ENCODE measurements at regions not wholly inside any gene's neighbourhood (a gene's known extent, or its start where the extent isn't known, plus 50 kb on each side); places are given as distances from the start of the nearest gene placed in this dataset.

DNA sequence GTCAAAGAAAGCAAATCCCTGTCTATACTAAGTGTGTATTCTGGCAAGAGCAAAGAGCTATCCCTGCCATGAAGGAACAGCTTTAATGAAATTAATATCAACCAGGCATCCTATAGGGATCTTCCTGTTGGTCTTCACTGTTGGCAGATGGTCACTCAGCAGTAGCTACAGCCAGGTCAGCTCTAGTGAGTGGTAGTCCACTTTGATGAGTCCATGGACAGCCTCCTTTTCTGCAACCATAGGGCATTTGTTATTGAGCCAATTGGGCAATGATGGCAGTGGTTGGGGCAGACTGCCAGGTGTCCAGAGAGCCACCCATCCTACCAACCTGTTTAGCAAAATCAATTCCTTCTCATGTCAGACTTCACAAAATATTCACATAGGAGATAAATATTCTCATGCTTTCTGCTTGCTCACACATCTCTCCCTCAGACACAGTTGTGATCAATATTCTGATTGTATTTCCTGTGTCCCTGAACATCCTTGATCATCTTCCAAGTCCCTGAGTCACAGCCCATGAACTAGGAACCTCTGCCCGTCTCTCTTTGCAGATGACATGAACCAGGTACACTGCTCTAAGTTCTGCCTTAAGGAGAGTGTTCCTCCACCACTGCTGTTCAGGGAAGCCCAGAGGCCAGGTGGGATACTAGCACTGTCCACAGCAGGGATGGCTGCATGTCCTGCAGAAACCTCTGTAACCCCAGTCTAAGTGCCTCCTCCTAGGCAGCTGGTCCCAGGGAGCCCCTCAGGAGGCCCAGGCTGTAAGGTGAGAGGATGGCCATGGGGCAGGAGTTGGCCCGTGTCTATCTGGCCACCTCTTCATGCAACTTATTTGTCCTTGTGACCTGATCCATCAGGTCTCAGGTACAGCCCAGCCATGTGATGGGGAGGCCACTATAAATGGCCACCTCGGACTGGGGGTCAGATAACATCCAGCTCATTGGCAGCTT lies 74.2 kb upstream of the IGLL5 start:
- TF ChIP-seq, protein P1, sequence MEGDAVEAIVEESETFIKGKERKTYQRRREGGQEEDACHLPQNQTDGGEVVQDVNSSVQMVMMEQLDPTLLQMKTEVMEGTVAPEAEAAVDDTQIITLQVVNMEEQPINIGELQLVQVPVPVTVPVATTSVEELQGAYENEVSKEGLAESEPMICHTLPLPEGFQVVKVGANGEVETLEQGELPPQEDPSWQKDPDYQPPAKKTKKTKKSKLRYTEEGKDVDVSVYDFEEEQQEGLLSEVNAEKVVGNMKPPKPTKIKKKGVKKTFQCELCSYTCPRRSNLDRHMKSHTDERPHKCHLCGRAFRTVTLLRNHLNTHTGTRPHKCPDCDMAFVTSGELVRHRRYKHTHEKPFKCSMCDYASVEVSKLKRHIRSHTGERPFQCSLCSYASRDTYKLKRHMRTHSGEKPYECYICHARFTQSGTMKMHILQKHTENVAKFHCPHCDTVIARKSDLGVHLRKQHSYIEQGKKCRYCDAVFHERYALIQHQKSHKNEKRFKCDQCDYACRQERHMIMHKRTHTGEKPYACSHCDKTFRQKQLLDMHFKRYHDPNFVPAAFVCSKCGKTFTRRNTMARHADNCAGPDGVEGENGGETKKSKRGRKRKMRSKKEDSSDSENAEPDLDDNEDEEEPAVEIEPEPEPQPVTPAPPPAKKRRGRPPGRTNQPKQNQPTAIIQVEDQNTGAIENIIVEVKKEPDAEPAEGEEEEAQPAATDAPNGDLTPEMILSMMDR (conservative IDR thresholded peaks at IDR 0.05) = no peak
- H3K27ac ChIP-seq = no peak overlapping the region

DNA sequence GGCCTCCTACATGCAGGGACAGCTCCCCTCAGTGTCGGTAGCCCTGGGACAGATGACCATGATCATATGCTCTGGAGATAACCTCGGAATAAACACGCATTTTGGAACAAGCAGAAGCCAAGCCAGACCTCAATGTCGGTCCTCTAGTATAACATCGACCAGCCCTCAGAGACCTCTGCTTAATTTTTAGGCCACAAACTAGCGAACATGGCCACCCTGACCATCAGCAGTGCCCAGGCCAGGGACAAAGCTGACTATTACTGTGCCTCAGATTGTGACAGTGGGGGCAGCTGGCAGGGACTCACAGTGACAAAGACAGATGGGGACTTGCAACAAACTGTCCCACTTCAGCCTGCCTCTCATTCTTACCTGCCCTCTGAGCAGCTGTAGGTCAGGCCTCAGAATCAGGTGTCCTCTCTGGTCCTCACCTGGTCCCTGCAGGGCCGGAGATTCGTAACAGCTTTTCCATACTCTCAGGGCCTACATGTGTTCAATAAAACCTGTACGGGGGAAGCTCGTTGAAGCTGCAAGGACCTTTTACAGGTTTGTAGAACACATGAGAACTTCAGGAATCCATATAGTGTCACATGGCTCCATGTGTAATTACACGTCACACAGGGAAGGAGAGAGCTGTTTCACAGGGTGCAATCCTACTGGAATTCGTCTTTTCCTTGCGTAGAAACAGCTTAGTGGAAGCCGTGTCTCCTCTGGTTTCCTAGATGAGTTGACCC lies 72.8 kb upstream of the IGLL5 start:
- H3K27ac ChIP-seq = no peak overlapping the region
- TF ChIP-seq, protein P1 (conservative IDR thresholded peaks at IDR 0.05) = no peak

DNA sequence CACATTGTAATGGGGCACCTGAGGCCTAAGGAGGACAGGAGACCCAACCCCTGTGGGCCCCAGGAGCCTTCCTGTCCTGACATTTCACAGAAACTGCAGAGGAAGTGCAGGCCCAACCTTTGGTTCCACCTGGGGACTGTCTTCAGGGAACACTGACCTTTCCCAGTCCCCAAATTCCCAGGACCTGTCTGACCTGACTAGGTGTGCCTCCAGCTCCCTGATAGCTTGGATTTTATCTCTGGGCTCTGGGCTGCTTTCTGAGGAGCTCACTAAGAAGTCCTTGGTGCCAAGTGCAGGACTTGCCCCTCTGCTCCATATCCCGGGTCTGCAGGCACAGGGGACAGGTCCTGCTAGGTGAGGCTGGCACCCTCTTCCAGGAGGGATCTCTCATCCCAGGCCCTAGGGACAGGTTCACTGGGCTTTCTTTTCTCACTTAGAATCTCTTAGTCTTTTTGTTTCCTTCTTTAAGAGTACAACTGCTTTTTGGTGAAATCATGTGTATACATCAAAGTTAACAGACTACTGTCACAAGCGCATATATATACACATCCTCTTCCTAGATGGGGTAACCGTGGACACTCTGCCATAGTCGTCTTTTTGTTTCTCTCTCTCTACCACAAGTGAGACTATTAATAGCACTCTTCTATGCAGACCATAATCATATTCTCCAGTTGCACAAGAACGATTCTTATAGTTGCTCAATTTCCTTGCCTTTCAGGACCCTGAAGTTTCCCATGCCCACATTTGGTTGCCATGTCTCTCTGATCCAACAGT lies 72.0 kb upstream of the IGLL5 start:
- no peak overlapping the region for H3K27ac ChIP-seq
- TF ChIP-seq, protein P1 (conservative IDR thresholded peaks at IDR 0.05) = no peak

DNA sequence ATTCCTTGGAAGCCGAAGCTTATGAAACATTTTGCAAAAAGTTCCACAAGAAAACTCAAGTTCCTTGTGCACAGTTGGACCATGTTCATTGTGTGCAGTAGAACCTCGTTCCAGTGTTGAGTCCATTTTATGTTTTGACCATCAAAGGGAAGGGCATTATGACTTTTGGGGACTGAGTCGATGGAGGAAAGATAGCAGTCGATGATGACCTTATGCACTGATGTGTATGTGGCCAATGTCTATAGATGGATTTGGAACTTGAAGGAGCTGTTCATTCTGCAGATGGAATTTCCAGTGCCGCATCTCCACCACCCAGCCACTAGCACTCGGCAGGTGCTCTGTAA lies 71.5 kb upstream of the IGLL5 start:
- TF ChIP-seq, protein P1 (conservative IDR thresholded peaks at IDR 0.05) = no peak
- H3K27ac ChIP-seq = no peak overlapping the region

DNA sequence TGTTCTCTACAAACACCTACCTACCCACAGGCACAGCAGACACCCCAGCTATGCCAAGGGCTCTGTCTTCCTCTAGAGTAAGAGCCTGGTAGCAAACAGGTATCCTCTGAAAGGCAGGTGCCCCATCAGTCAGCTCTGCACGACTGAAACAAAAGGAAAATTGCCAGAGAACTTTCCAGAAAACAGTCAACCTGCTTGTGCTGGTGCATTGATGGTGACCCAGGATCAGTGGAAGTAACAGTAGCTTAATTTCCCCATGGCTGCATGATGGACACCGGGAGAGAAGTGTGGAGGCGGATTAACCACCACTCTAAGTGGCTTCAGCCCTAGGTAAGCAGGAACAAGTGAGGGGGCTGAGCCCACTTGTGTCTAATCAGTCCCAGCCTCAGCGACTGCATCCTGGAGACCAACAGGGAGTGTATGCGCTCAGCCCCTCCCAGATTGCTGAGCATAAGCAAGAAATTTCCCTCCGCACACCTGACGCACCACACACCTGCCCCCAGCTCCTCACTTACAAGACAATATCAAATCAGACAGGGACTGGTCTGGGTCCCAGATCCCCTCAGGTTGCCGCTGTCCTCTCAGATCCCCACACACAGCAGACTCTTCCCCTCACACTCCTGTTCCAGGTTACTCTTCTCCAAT lies 70.7 kb upstream of the IGLL5 start:
- no peak overlapping the region for H3K27ac ChIP-seq
- TF ChIP-seq, protein P1 (conservative IDR thresholded peaks at IDR 0.05) = no peak

DNA sequence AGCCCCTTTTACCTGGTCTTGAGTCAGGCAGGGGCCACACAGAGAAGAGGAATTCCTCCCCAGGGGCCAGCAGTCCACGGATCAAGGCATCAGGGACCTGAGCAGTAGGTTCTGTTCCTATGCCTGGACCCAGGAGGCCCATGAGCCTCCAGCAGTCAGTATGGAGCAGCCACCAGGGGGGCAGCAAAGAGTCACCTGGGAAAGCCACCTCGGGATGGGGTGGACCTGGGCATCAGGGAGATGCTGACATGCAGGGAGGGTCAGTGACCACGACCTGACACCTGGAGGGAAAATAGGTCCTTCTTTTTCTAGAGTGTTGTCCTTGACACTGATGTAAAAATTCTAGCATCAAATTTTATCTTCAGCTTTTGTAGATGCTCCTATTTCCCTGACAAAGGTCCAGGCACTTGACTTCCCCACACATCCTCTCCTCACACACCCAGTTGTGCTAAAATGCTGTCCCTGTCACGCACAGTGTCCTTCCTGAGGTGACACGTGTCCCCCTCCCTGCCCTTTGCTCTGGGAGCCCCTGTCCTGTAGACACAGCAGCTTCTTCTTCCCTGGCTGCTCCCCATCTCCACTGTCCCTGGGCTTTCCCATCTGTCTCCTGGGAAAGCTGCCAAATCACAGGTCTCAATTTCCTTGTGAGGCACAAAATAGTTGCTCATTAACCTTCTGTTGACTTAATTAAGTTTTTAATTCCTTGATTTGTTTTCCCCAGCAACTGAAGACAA lies 70.0 kb upstream of the IGLL5 start:
- TF ChIP-seq, protein P1 (conservative IDR thresholded peaks at IDR 0.05) = no peak
- H3K27ac ChIP-seq = no peak overlapping the region
